ENCODE measurements at regions not wholly inside any gene's neighbourhood (a gene's known extent, or its start where the extent isn't known, plus 50 kb on each side); places are given as distances from the start of the nearest gene placed in this dataset.
"Not testable (repeated sequence)": the region's sequence is repeated elsewhere in the genome, so short reads cannot be mapped to it uniquely, and the experiment has no call there.

DNA sequence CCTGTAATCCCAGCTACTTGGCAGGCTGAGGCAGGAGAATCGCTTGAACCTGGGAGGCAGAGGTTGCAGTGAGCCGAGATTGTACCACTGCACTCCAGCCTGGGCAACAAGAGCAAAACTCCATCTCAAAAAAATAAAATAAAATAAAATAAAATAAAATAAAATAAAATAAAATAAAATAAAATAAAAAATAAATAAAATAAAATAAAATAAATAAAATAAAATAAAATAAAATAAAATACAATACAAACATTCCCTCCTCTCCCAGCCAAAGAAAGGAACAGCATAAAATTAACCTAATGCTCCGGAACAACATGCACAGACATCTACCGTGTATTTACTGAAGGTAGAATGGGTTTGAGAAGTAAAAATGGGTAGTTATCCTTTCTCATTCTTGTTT, 521.9 kb upstream of the FAM174A start:
- not testable (repeated sequence) for DNase-seq

DNA sequence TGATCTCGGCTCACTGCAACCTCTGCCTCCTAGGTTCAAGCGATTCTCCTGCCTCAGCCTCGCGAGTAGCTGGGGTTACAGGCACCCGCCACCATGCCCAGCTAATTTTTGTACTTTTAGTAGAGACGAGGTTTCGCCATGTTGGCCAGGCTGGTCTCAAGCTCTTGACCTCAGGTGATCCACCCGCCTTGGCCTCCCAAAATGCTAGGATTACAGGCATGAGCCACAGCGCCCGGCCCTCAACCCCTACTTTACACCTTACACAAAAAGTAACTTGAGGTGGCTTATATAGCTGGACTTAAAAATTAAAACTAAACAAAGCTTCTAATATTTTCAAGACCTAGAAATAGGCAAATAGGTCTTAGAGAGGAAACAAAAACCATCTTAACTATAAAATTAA, 524.0 kb upstream of the FAM174A start:
- DNase-seq: not testable (repeated sequence)

DNA sequence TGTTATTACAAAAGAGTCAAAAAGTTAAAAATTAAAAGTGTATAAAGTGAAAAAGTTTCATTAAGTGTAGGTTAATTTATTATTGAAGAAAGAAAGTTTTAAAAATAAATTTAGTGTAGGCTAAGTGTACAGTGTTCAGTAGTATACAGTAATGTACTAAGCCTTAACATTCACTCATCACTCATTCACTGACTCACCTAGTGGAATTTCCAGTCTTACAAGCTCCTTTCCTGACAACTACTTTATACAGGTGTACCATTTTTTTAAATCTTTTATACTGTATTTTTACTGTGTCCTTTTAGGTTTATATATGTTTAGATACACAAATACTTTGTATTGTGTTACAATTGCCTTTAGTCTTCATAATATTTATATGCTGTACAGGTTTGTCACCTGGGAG, 530.2 kb upstream of the FAM174A start:
- DNase-seq: no peak

DNA sequence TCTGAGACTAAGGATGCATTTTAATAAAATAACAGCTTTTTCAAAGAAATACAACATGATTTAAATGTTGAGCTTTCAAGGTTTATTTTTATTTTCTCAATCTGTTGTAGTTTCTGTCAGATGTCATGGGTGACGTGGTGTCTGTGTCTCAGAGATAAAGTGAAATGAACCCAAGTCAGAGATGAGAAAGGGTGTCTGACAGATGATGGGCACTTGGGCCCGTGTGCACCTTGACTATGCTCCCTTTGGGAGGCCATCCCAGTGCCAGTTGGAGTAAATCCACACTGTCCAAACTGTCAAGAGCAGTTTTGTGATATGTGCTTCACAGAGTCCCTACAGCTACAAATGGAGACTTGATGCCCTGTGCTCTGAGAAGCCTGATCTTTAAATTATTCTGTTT, 536.9 kb upstream of the FAM174A start:
- no peak for DNase-seq

DNA sequence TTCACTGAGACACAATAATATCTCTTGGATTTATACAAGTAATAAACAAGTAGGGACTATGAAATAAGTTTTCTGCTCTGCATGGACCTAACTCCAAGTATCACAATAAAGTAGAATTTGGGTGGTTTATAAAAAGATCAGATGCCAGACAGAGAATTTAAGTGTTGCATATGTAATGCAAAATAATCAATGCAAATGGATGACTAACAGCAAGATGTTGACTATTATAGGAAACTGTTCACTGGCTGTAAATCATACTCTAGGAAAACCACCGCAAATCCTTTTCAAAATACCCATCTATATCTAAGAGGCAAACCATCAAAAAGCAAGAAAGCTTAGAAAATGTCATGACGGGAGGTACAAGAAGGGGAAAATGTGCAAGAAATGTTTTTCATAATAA, 539.8 kb upstream of the FAM174A start:
- DNase-seq: no peak

DNA sequence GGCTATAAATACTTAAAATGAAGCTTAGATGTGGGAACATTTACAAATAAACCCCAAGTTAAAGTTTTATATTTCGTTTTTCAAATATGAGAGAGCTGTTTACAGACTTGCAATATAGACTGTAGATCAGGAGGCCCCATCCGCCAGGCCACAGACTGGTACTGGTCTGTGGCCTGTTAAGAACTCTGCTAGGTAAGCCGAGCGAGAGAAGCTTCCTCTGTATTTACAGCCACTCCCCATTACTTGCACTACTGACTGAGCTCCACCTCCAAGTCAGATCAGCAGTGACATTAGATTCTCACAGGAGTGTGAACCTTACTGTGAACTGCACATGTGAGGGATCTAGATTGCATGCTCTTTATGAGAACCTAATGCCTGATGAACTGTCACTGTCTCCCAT, 561.4 kb upstream of the FAM174A start:
- no peak for DNase-seq

DNA sequence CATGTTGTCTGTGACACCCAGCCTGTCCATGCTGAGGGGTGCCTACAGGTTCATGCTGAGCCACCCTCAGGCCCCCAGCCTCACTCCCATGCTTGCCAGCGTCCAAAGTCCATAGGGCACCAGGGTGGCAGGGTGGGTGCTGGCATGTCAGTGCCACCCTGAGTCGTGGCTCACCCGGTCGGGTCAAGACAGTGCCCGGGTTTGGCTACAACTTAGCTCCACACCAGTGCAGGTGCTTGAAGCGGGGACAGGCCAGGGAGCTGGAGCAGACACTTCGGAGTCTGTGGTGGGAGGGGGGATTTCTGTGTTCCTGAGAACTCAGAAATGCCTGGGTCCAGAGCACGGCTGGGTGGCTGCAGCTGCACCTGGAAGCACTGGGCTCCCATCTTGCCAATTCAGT, 579.2 kb upstream of the FAM174A start:
- DNase-seq: no peak

DNA sequence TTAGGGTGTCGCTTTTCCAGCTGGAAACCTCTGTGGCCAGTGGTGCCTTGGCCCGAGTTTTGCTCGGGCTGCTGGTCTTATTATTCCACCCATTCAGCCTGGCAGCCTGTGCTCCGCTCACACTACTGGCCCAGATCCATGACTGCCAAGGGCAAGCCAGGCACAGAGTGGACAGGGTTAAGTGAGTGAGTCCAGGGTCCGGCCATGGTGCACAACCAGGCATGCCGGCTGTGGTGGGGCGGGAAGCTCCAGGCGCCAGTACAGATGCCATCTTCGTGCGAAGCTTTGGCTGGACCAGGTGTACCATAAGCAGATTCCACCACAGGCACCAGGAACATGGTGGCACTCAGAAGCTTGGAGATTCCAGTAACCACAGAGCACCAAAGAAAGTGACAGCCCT, 580.2 kb upstream of the FAM174A start:
- DNase-seq: no peak

DNA sequence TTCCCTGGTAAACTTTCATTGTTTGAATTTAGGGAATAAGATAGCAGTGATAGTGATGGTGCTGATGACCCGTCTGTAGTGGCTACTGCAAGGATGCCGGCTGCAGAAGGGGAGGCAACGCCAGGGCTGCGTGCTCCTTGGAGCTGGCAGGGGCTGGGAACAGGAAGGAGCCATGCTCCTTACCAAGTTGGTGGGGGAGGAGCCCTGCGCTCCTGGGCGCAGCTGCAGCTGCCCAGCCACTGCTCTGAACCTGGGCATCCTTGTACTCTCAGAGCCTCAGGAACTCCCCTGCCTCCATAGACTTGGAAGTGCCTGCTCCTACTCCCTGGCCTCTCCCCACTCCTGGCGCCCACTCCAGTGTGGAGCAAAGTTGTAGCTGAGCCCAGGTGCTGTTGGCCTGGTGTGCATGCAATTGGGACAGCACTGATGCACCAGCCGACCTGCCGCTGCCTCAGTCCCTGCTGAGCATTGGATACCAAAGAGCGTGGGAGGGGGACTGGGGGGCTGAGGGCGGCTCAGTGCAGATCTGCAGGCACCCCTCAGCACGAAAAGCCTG, 585.1 kb upstream of the FAM174A start:
- no peak for DNase-seq

DNA sequence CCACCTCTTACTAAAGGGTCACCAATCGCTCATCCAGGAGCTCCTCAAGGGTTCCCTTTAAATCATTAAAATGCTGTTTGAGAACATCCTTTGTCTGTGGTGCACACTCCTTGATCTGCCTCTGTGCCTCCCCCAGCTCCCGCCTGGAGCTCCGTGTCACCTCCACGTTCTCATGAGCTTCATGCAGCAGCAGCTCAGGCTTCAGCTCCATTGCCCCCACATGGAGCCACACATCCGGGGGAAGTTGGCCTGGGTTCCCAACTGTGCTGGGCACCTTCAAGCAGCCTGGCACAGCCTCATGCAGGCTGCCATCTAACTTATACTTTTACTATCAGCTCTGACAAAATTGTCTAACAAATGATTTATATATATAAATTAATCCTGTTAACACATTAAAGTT, 585.8 kb upstream of the FAM174A start:
- no peak for DNase-seq

DNA sequence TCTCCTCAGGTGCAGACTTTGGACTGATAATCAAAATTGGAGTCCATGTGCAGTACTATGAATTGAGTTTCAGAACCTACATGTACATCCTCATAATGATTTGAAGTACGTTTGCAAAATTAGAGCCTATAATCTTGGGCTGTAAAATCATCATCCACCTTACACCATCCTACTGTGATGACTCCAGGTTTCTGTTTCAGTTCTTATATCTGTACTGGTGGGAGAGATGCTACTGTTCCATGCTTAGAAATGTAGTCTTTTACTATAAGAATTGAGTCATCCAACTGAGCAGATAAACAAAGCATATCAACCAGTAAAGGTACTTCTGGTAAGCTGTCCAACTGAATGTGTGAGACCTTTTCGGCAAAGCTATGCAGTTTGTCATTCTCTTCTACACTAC, 586.3 kb upstream of the FAM174A start:
- DNase-seq: no peak

DNA sequence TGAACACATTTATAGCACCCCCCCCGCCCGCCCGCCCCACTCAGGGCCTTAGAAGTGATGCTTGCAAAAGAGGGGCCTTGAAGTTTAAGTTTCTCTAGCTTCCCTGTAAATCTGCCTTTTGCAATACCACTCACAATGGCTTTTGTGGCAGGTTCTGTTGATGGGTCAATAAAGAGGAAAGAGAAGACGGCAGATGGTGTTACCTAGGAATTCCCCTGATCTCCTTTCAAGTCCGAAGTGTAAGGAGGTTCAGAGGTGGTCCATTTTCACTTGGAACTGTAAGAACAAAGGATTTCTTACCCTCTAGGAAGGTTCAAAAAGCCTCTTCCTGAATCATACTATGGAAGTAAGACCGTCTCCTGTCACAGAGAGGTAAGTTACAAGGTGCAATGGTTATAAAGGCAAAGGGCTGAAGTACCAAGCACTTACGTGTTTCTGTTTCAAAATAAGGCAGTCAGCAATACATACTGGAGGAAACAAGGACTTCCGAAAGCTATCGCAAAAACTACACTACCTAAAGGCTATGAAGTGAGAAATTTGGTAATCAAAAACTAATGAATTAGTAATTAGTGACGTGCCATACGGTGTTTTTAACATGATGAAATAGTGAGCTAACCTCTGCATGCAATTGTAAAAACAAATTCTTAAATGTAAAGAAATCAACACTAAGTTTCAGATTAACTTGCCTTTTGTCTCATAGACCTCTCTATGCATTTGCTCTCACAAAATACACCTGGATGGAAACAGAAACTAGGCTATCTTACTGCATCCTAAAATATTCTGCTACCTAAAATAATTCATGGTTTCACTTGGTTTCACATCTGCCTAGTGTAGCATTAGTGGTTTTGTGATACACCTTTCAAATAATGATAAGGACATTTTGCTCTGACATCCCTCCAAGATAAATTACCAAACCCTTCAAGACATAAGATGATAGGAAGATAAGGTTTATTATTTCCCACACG, 589.4 kb upstream of the FAM174A start:
- no peak for DNase-seq

DNA sequence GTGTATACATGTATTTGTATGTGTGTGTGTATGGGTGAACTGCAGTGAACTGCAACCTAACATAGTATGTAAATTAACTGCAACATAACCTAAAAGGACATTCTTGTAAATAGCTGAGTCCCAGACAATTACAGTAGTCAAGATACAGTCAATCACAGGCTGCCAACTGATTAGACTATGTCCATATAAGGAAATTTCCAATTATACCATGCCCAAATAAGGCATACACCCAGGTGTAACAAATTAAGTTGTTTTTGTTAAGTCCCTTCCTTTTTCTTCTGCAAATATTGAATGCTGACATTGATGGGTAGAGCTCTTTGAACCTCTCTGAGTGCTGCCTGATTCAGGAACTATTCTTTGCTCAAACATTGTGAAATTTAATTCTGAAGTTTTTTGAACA, 594.6 kb upstream of the FAM174A start:
- DNase-seq: no peak

DNA sequence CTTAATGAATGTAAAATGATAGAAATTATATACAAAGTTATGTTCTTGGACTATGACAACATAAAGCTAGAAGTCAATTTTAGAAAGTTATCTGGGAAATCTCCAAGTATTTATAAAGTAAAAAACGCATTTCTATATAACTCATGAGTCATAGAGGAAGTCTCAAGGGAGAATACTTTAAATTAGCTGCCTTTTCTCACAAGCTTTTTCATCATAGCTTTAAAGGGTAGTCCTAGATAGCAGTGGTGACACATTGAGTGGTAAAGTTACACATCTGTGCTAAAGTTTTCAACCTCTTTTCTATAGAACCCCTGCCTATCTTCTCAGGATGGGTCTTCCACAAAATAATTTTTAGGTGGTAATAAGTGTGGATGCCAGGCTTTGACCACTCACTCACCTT, 598.3 kb upstream of the FAM174A start:
- no peak for DNase-seq

DNA sequence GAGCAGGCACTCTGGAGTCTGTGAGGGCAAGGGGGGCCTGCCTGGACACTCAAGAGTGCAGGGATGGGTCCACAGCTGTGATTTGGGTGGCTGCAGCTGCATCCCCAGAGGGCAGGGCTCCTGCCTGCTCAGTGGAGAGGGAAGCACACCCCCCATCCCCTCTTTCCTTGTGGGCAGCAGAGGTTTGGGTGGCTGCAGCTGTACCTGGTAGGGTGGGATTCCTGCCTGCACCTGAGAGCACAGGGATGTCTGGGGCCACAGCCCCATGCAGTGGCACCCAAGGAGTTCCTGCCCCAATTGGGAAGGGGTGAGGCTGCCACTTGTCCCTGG, 605.4 kb upstream of the FAM174A start:
- no peak for DNase-seq

DNA sequence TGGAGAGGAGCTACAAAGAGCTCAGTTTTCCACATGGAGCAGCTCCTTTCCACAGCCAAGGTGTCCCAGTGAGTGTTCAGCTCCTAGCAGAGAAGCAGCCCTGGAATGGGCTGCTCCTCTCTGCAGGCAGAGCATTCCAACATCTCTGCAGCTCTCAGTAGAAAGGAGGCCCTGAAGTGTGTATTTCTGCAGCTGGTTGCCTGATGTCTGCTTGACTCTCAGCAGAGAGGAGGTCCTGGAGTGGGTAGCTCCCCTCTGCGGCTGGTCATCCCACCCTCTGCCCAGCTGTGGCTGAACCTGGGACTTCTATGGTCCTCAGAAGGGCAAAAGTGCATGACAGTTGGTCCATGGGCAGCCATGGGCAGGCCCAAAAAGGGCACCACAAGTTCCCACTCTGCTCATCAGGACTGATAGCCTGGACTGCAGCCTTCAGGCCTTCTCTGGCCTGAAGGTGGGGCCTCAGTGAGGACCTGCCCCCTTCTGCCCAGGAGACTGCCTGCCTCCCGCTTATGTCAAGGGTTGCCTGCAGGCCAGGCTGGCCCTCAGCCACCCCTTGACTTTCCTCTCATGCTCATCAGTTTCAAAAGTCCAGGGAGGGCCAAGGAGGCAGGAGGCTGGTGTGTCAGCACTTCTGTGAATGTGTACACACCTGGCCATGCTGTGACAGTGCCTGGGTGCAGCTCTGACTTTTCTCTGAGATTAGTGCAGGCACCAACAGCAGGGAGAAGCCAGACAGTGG, 605.9 kb upstream of the FAM174A start:
- no peak for DNase-seq

DNA sequence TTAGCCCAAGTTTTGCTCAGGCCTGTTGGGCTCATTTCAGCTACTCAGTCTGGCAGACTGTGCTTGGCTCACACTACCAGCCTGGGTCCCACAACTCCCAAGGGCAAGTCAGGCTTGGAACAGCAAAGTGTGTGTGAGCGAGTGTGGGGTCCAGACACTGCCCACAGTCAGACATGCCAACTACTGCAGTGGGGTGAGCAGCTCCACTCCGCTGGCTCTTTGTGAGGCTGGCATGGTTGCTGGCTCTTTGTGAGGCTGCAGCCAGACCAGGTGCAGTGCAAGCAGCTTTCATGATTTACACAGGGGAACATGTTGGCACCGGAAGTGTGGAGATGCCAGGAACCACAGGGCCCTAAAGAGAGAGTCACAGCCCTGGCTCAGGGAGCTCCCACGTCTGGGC, 606.7 kb upstream of the FAM174A start:
- no peak for DNase-seq

DNA sequence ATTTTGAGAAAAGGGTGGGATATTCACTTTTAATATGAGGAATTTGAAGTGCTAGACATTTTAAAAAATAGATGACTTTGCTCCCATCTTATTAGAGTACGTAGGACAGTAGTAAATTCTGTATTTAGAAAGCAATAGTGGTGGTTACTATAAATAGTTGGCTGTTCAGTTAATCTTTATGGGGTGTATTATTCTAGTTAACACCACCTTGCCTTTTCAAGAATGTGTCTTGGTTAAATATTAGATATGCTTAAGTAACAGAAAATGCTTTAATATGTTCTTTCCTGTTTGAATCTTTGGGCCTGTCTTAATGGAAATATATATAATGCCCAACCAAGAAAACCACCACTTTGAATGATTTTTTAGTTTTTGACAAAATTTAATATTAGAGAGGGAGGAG, 608.7 kb upstream of the FAM174A start:
- no peak for DNase-seq

DNA sequence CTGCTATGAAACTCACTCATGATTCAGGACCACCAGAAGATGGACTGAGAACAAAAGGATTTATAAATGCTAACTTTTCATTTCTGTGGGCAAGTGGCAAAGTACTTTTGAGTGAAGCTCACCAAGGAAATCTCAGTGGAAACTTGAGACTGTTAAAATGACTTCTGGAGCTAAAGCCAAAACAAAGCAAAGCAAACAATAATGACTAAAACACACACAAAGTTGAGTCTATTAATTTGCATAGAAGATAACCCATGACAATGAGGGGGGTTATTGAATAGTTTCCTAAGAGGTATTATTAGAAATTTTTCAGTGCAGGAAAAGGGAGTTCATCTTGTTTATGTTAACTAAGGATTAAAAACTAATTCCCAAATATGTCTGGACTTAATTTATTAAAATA, 612.8 kb upstream of the FAM174A start:
- DNase-seq: no peak

DNA sequence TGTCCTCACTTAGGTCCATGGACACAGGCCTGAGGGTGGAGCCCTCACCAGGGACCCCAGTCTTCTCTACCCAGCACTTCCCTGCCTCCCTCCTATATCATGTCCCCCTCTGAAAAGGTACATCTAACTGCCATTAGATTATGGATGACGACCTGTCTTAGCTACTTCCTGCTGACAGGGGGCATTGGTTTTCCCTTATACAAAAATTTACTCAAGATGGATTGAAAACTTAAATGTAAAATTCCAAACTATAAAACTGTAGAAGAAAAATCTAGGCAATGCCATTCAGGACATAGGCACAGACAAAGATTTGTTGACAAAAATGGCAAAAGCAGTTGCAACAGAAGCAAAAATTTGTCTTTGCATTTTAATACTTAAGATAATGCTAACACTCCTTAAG, 623.2 kb upstream of the FAM174A start:
- DNase-seq: no peak

DNA sequence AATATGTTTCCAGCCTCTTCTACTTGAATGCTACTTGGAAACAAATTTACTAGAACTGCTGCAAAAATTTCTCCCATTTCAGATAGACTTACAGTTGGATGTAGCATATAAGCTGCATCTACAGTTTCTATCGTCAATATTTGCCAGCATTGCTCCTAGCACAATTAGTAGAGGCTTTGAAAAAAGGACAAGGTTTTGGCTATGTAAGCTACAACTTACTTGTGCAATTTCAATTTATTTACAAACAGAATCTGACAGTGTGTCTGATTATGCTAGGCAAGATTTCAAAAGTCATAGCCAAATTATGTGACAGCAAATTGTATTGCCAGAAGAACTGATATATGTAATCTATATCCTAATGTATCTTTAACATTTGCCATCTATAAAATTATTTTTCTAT, 628.4 kb upstream of the FAM174A start:
- no peak for DNase-seq

DNA sequence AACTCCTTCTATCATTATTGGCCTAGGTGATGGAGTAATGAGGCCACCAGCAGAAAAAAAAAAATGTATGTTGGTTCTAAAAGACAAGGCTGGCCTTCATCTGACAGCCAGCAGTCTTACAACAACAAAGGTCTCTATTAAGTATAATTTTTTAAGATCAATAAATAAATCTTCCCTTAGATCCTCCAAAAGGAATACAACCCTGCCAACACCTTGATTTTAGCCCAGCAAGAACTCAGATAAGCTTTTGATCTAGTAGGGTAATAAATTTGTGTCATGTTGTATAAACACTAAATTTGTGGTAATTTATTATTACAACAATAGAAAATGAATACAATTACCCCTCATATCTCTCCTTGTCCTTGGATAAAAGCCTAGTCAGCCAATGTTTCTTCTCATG, 633.2 kb upstream of the FAM174A start:
- no peak for DNase-seq

DNA sequence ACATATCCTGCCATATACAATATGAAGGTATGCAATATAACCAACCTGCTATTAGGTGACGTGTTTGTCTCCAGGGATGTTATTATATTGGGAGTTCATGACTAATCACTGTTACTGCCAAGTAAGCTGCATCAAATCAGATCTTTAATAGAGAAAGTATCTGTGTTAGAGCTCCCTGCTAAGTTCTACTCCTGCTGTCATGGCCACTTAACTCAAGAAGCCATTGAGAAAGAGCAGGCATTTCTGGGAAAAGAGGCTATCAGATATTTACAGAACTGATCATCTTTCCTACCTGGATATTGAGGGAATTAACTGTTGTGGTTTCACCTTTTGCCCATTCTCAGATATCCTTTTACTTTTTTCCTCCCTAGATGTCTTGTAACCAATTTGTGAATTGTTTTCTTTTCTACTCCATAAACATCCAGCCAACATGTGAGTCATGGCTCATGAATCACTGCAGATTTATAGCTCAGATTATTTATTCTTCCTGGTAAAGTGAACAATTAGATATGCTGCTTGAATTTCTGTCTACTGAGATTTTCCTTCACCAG, 634.8 kb upstream of the FAM174A start:
- peak; percentile 53 for DNase-seq
